WTC11 (cell line): ENCODE measurements at regions not wholly inside any gene's neighbourhood (a gene's known extent, or its start where the extent isn't known, plus 50 kb on each side); places are given as distances from the start of the nearest gene placed in this dataset.

Experiments used
- ATAC-seq: fragments of 200-7000 bp; cut with Tn5 transposase; 2 replicates; pipeline ENCODE4 v1.10.0; 2021; ENCODE audit warnings: mild to moderate bottlenecking, moderate library complexity
- CTCF ChIA-PET: fragments of 300-600 bp; sonication (Branson Sonifier 250); formaldehyde crosslinking; loops from one replicate; lab custom pipeline; 2021; ENCODE audit warnings: antibody characterized with exemption; lab: Charles Lee
- POLR2A ChIA-PET: fragments of 350-600 bp; sonication (Branson Sonifier 250); formaldehyde crosslinking; loops from one replicate; lab custom pipeline; 2021; ENCODE audit warnings: antibody characterized with exemption; lab: Charles Lee
- DNase-seq: peaks from one replicate; pipeline ENCODE4 v3.0.0; 2021; ENCODE audit warnings: low spot score
- H3K27ac Mint-ChIP-seq: 2 replicates; pipeline ENCODE4 v1.8.0; 2021; ENCODE audit warnings: mixed read lengths
- H3K27me3 Mint-ChIP-seq: 2 replicates; pipeline ENCODE4 v1.8.0; 2021; ENCODE audit warnings: low read depth, mild to moderate bottlenecking, moderate library complexity, mixed read lengths
- H3K36me3 Mint-ChIP-seq: 2 replicates; pipeline ENCODE4 v1.8.0; 2021; ENCODE audit warnings: mixed read lengths
- H3K4me1 Mint-ChIP-seq: 2 replicates; pipeline ENCODE4 v1.8.0; 2022; ENCODE audit warnings: mixed read lengths
- H3K4me3 Mint-ChIP-seq: 2 replicates; pipeline ENCODE4 v1.8.0; 2021; ENCODE audit warnings: mild to moderate bottlenecking, moderate library complexity, mixed read lengths
- H3K9me3 Mint-ChIP-seq: 2 replicates; pipeline ENCODE4 v1.8.0; 2021; ENCODE audit warnings: mixed read lengths
- ATF2 ChIP-seq: sonication (generic); formaldehyde crosslinking; IDR thresholded peaks from 2 replicates; pipeline ENCODE4 v1.8.1; 2022; ENCODE audit warnings: low read depth, missing genetic modification reagents, borderline replicate concordance
- CBFB ChIP-seq: sonication (generic); formaldehyde crosslinking; IDR thresholded peaks from 2 replicates; pipeline ENCODE4 v1.8.1; 2022; ENCODE audit warnings: mild to moderate bottlenecking, low read depth, missing genetic modification reagents
- CREM ChIP-seq: sonication (generic); formaldehyde crosslinking; IDR thresholded peaks from 2 replicates; pipeline ENCODE4 v1.8.1; 2022; ENCODE audit warnings: mild to moderate bottlenecking, missing genetic modification reagents, moderate library complexity
- ELF4 ChIP-seq: sonication (generic); formaldehyde crosslinking; IDR thresholded peaks from 2 replicates; pipeline ENCODE4 v1.8.1; 2022; ENCODE audit warnings: low read depth, mild to moderate bottlenecking, moderate library complexity, missing genetic modification reagents
- EMX1 ChIP-seq: fragments of 250-450 bp; sonication (Bioruptor Pico); IDR thresholded peaks from 2 replicates; pipeline ENCODE4 v1.8.0; 2021; ENCODE audit warnings: mild to moderate bottlenecking
- ETV6 ChIP-seq: sonication (generic); formaldehyde crosslinking; IDR thresholded peaks from 2 replicates; pipeline ENCODE4 v1.8.1; 2022; ENCODE audit warnings: mild to moderate bottlenecking, missing genetic modification reagents
- FOXK1 ChIP-seq: sonication (generic); formaldehyde crosslinking; IDR thresholded peaks from 2 replicates; pipeline ENCODE4 v1.8.0; 2022; ENCODE audit warnings: mild to moderate bottlenecking, moderate library complexity, missing genetic modification reagents
- FOXP4 ChIP-seq: sonication (generic); formaldehyde crosslinking; IDR thresholded peaks from 2 replicates; pipeline ENCODE4 v1.8.0; 2022; ENCODE audit warnings: mild to moderate bottlenecking, missing genetic modification reagents
- GABPB1 ChIP-seq: sonication (generic); formaldehyde crosslinking; IDR thresholded peaks from 2 replicates; pipeline ENCODE4 v1.8.1; 2023; ENCODE audit warnings: mild to moderate bottlenecking, missing genetic modification reagents
- GRHL2 ChIP-seq: fragments of 250-450 bp; sonication (Bioruptor Pico); IDR thresholded peaks from 2 replicates; pipeline ENCODE4 v1.8.0; 2022; ENCODE audit warnings: mild to moderate bottlenecking, moderate library complexity; ENCODE audit not compliant: insufficient replicate concordance, severe bottlenecking
- IRF1 ChIP-seq: sonication (generic); formaldehyde crosslinking; IDR thresholded peaks from 2 replicates; pipeline ENCODE4 v1.8.0; 2023; ENCODE audit warnings: missing genetic modification reagents
- JAZF1 ChIP-seq: fragments of 250-450 bp; sonication (Bioruptor Pico); IDR thresholded peaks from 2 replicates; pipeline ENCODE4 v1.9.0; 2021; ENCODE audit warnings: moderate library complexity, mild to moderate bottlenecking, inconsistent platforms
- MAX ChIP-seq: sonication (generic); formaldehyde crosslinking; IDR thresholded peaks from 2 replicates; pipeline ENCODE4 v1.8.0; 2022; ENCODE audit warnings: mild to moderate bottlenecking, missing genetic modification reagents
- NFE2L1 ChIP-seq: sonication (generic); formaldehyde crosslinking; IDR thresholded peaks from 2 replicates; pipeline ENCODE4 v1.8.1; 2023; ENCODE audit warnings: missing genetic modification reagents
- NR1H2 ChIP-seq: sonication (generic); formaldehyde crosslinking; IDR thresholded peaks from 2 replicates; pipeline ENCODE4 v1.9.0; 2021; ENCODE audit warnings: mild to moderate bottlenecking, moderate library complexity, missing genetic modification reagents
- RELA ChIP-seq: sonication (generic); formaldehyde crosslinking; IDR thresholded peaks from 2 replicates; pipeline ENCODE4 v1.8.1; 2022; ENCODE audit warnings: missing genetic modification reagents, mild to moderate bottlenecking, borderline replicate concordance
- RORB ChIP-seq: fragments of 250-450 bp; sonication (Bioruptor Pico); IDR thresholded peaks from 2 replicates; pipeline ENCODE4 v1.9.0; 2021; ENCODE audit warnings: mild to moderate bottlenecking
- SMAD3 ChIP-seq: sonication (generic); formaldehyde crosslinking; IDR thresholded peaks from 2 replicates; pipeline ENCODE4 v1.8.0; 2022; ENCODE audit warnings: missing genetic modification reagents, mild to moderate bottlenecking, borderline replicate concordance
- SP1 ChIP-seq: sonication (generic); formaldehyde crosslinking; conservative IDR thresholded peaks from 2 replicates; pipeline ENCODE4 v1.8.1; 2022; ENCODE audit warnings: missing genetic modification reagents
- TEAD1 ChIP-seq: sonication (generic); formaldehyde crosslinking; IDR thresholded peaks from 2 replicates; pipeline ENCODE4 v1.8.0; 2022; ENCODE audit warnings: mild to moderate bottlenecking, missing genetic modification reagents
- USF1 ChIP-seq: sonication (generic); formaldehyde crosslinking; IDR thresholded peaks from 2 replicates; pipeline ENCODE4 v1.8.0; 2022; ENCODE audit warnings: mild to moderate bottlenecking, missing genetic modification reagents
- ZBTB43 ChIP-seq: sonication (generic); formaldehyde crosslinking; IDR thresholded peaks from 2 replicates; pipeline ENCODE4 v1.8.1; 2023; ENCODE audit warnings: mild to moderate bottlenecking, missing genetic modification reagents
- ZNF121 ChIP-seq: sonication (generic); formaldehyde crosslinking; IDR thresholded peaks from 2 replicates; pipeline ENCODE4 v1.8.0; 2023; ENCODE audit warnings: missing genetic modification reagents
- ZNF425 ChIP-seq: fragments of 250-450 bp; sonication (Bioruptor Pico); conservative IDR thresholded peaks from 2 replicates; pipeline ENCODE4 v1.9.0; 2021; ENCODE audit warnings: mild to moderate bottlenecking

- no peak for TF ChIP-seq USF1
- TF ChIP-seq NFE2L1 (CRISPR knock-in tag) = no peak
- no peak for TF ChIP-seq MAX (CRISPR knock-in tag)
- no peak for TF ChIP-seq GABPB1 (CRISPR knock-in tag)
- no peak for TF ChIP-seq ELF4
- TF ChIP-seq FOXK1 (CRISPR knock-in tag) = no peak
- no peak for TF ChIP-seq ETV6 (CRISPR knock-in tag)
- no peak for TF ChIP-seq TEAD1 (CRISPR knock-in tag)
- no peak for TF ChIP-seq ZNF425 (CRISPR knock-in tag)
- no peak for TF ChIP-seq NR1H2 (CRISPR knock-in tag)
- TF ChIP-seq SMAD3 = no peak
- TF ChIP-seq EMX1 (CRISPR knock-in tag) = no peak
- no peak for TF ChIP-seq JAZF1
- no peak for TF ChIP-seq RORB (CRISPR knock-in tag)
- no peak for TF ChIP-seq GRHL2 (CRISPR knock-in tag)
- DNase-seq = no peak
- CTCF ChIA-PET = no interaction called here
- no peak overlapping the region for H3K4me3 Mint-ChIP-seq
- H3K27ac Mint-ChIP-seq = no peak overlapping the region
- no peaks in the 10 kb centered on the region for H3K4me1 Mint-ChIP-seq
- H3K9me3 Mint-ChIP-seq = peaks cover 24% of the 10 kb centered on the region
- POLR2A ChIA-PET = no interaction called here
- H3K36me3 Mint-ChIP-seq = peaks cover 10% of the 10 kb centered on the region
- ATAC-seq = no peak
- H3K27me3 Mint-ChIP-seq = no peaks in the 10 kb centered on the region; the same call in 1 of the 2 replicates
Measured at GRCh38 chr3:160140756-160141155, 84.5 kb upstream of the C3orf80 start.

- H3K4me3 Mint-ChIP-seq = no peak overlapping the region
- H3K27me3 Mint-ChIP-seq = no peaks in the 10 kb centered on the region; the same call in 1 of the 2 replicates
- POLR2A ChIA-PET = no interaction called here
- H3K36me3 Mint-ChIP-seq = peaks cover 10% of the 10 kb centered on the region
- DNase-seq = no peak
- CTCF ChIA-PET = no interaction called here
- TF ChIP-seq EMX1 (CRISPR knock-in tag) = no peak
- TF ChIP-seq RELA = no peak
- TF ChIP-seq ZBTB43 (CRISPR knock-in tag) = no peak
- TF ChIP-seq CBFB = no peak
- TF ChIP-seq ELF4 = no peak
- no peak for TF ChIP-seq FOXK1 (CRISPR knock-in tag)
- TF ChIP-seq ATF2 (CRISPR knock-in tag) = no peak
- TF ChIP-seq FOXP4 = no peak
- no peak for TF ChIP-seq SP1 (CRISPR knock-in tag)
- no peak for TF ChIP-seq CREM (CRISPR knock-in tag)
- no peak for TF ChIP-seq ZNF121 (CRISPR knock-in tag)
- no peak for TF ChIP-seq IRF1 (CRISPR knock-in tag)
- ATAC-seq = no peak
- H3K4me1 Mint-ChIP-seq = no peaks in the 10 kb centered on the region
- peaks cover 24% of the 10 kb centered on the region for H3K9me3 Mint-ChIP-seq
- H3K27ac Mint-ChIP-seq = no peak overlapping the region
Measured at GRCh38 chr3:160141485-160142185, 83.6 kb upstream of the C3orf80 start.
